Calu3 (cell line): ENCODE measurements at regions not wholly inside any gene's neighbourhood (a gene's known extent, or its start where the extent isn't known, plus 50 kb on each side); places are given as distances from the start of the nearest gene placed in this dataset.

Experiments
- BruUV-seq: library from RNA; stranded (reverse); fragments of 400-500 nt; replicated peaks from 2 replicates; lab custom pipeline; 2021; lab: Mats Ljungman, UMichigan
- CTCF ChIA-PET: fragments of 300-600 bp; sonication (Branson Sonifier 250); formaldehyde crosslinking; loops from one replicate; lab custom pipeline; 2022; ENCODE audit warnings: antibody characterized with exemption; lab: Charles Lee
- DNase-seq: peaks from one replicate; pipeline ENCODE4 v3.0.0; 2022
- H3K27ac Mint-ChIP-seq: one replicate; pipeline ENCODE4 v1.8.0; 2022; ENCODE audit warnings: mixed read lengths; ENCODE audit not compliant: unreplicated experiment
- H3K27me3 Mint-ChIP-seq: one replicate; pipeline ENCODE4 v1.8.0; 2022; ENCODE audit warnings: mixed read lengths; ENCODE audit not compliant: unreplicated experiment
- H3K36me3 Mint-ChIP-seq: one replicate; pipeline ENCODE4 v1.8.0; 2022; ENCODE audit warnings: mild to moderate bottlenecking, moderate library complexity, mixed read lengths; ENCODE audit not compliant: insufficient read depth, unreplicated experiment
- H3K4me1 Mint-ChIP-seq: one replicate; pipeline ENCODE4 v1.8.0; 2022; ENCODE audit warnings: mild to moderate bottlenecking, low read depth, mixed read lengths; ENCODE audit not compliant: unreplicated experiment
- H3K4me3 Mint-ChIP-seq: one replicate; pipeline ENCODE4 v1.8.0; 2022; ENCODE audit warnings: mild to moderate bottlenecking, low read depth, moderate library complexity, mixed read lengths; ENCODE audit not compliant: unreplicated experiment
- H3K9me3 Mint-ChIP-seq: one replicate; pipeline ENCODE4 v1.8.0; 2022; ENCODE audit warnings: low read depth, mixed read lengths; ENCODE audit not compliant: unreplicated experiment
- CTCF ChIP-seq: fragments of 200-600 bp; IDR thresholded peaks from one replicate; pipeline ENCODE4 v1.8.0; 2022; ENCODE audit warnings: antibody characterized with exemption; ENCODE audit not compliant: unreplicated experiment
- intact Hi-C: fragments of 100-400 bp; cut with micrococcal nuclease; formaldehyde crosslinking; loops from one replicate; pipeline ENCODE4 v1.10.0; 2022; ENCODE audit not compliant: unreplicated experiment

- no peaks in the 10 kb centered on the region for H3K36me3 Mint-ChIP-seq
- H3K27ac Mint-ChIP-seq = no peak overlapping the region
- intact Hi-C loops = no loop called here
- peaks cover 4% of the 10 kb centered on the region for H3K9me3 Mint-ChIP-seq
- H3K27me3 Mint-ChIP-seq = no peaks in the 10 kb centered on the region
- CTCF ChIA-PET = no interaction called here
- DNase-seq = no peak
- BruUV-seq = no TSS peak
- no peak overlapping the region for H3K4me3 Mint-ChIP-seq
- H3K4me1 Mint-ChIP-seq = no peaks in the 10 kb centered on the region
- TF ChIP-seq CTCF = no peak
Measured at GRCh38 chr12:25806271-25806670, 152.2 kb upstream of the RASSF8 start.

GRCh38 chr12:25808604-25809003 lies 149.9 kb upstream of the RASSF8 start:
- Mint-ChIP-seq H3K27ac (no peak overlapping the region), H3K36me3 (no peaks in the 10 kb centered on the region), H3K27me3 (no peaks in the 10 kb centered on the region), H3K4me3 (no peak overlapping the region), H3K4me1 (no peaks in the 10 kb centered on the region), H3K9me3 (peaks cover 4% of the 10 kb centered on the region)
- no TSS peak for BruUV-seq
- DNase-seq = no peak
- no peak for TF ChIP-seq CTCF
- CTCF ChIA-PET = no interaction called here
- intact Hi-C loops = no loop called here

GRCh38 chr12:25810683-25811082 lies 147.8 kb upstream of the RASSF8 start:
- H3K36me3 Mint-ChIP-seq = no peaks in the 10 kb centered on the region
- CTCF ChIA-PET = interaction anchor here (0.7 kb wide), 1 partner anchor 371 kb away, joined by 7 read pairs; no protein-coding TSS in a partner anchor
- no peak for DNase-seq
- TF ChIP-seq CTCF = no peak
- intact Hi-C loops = no loop called here
- no peaks in the 10 kb centered on the region for H3K27me3 Mint-ChIP-seq
- BruUV-seq = no TSS peak
- H3K27ac Mint-ChIP-seq = no peak overlapping the region
- no peaks in the 10 kb centered on the region for H3K4me1 Mint-ChIP-seq
- H3K4me3 Mint-ChIP-seq = no peak overlapping the region
- H3K9me3 Mint-ChIP-seq = peaks cover 4% of the 10 kb centered on the region

GRCh38 chr12:25811656-25812126 lies 146.8 kb upstream of the RASSF8 start:
- TF ChIP-seq CTCF = no peak
- CTCF ChIA-PET = interaction anchor here (0.7 kb wide), 1 partner anchor 419 kb away, joined by 3 read pairs; no protein-coding TSS in a partner anchor
- no peak for DNase-seq

More at GRCh38 chr12:25811656-25812126, 146.8 kb upstream of the RASSF8 start:
- Mint-ChIP-seq H3K4me3 (no peak overlapping the region), H3K4me1 (no peaks in the 10 kb centered on the region), H3K27ac (no peak overlapping the region), H3K9me3 (peaks cover 4% of the 10 kb centered on the region), H3K36me3 (no peaks in the 10 kb centered on the region), H3K27me3 (no peaks in the 10 kb centered on the region)
- BruUV-seq = no TSS peak
- intact Hi-C loops = no loop called here
